Stimulated activated CD4-positive, alpha-beta T cell treated with anti-CD3 and anti-CD28 coated beads, TNF-alpha, amount 100 ng/mL, for 48 hours (primary cell): ENCODE measurements at regions not wholly inside any gene's neighbourhood (a gene's known extent, or its start where the extent isn't known, plus 50 kb on each side); places are given as distances from the start of the nearest gene placed in this dataset.
"Not testable (repeated sequence)": the region's sequence is repeated elsewhere in the genome, so short reads cannot be mapped to it uniquely, and the experiment has no call there.

Experiments
- DNase-seq, 3 donors: peaks; one replicate each; pipeline ENCODE4 v3.0.0-alpha.2; 2020; ENCODE audit warnings: low read depth in 3 of 3

DNA sequence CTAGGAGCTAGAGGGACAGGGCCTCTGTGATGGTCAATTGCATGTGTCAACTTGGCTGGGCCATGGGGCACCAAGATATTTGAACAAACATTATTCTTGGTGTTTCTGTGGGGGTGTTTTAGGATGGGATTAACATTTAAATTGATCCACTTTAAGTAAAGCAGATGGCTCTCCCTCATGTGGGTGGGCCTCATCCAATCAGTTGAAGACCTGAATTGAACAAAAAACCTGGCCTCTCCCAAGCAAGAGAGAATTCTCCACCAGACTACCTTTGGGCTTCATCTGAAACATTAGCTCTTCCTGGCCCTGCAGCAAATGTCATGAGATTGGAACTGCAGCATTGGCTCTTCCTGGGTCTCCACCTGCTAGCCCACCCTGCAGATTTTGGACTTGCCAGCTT is 207.1 kb upstream of the ATP6AP2 start:
- DNase-seq: no peak

DNA sequence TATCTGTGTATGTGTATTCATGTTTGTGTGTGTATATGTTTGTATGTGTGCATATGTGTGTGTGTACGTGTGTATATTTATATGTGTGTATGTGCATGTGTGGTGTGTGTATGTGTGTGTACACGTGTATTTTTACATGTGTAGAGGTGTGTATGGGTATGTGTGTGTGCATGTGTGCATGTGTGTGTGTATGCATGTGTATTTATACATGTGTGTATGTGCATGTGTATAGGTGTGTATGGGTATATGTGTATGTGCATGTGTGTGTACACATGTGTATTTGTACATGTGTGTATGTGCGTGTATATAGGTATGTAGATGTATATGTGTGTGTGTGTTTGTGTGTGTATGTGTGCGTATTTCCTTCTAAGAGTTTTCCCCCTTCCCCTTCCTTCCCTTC is 207.7 kb upstream of the ATP6AP2 start:
- no peak for DNase-seq

DNA sequence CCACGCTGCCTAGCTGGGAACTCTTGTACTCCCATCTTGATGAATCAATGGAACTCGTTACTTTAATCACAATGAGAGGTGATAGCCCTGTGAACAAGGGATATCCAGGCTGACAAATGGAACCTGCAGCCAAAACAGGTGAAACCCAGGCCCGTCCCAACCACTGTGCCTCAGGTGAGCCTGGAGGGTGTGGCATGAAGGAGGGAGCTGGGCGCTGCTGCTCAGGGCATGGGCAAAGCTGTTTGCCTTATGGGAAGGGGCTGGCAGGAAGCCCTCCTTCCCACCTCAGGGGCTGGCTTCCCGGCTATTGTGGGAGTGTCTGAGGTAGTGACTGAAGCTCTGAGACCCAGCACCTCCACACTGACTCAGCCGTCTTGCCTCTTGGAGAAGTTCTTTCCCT is 209.4 kb upstream of the ATP6AP2 start:
- DNase-seq: no peak

DNA sequence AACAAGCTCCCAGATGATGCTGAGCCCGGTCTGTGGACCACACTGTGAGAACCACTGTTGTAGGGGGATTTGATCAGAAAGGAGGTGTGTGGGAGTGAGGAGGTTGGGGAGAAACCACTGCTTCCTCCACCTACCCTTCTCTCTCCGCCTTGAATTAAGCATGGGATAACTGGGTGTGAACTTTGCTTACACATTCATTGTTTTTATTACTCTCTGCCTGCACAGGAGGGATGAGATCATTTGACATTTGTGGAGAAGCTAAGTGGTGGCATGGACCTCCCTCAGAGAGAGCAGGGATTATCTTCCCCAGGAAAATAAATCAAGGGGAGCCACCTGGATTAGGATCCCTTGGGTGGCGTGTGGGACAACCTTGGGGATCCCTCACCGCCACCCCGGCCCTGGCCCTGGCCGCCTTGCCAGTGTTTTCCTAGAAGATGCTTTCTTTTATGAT is 212.1 kb upstream of the ATP6AP2 start:
- DNase-seq: no peak

DNA sequence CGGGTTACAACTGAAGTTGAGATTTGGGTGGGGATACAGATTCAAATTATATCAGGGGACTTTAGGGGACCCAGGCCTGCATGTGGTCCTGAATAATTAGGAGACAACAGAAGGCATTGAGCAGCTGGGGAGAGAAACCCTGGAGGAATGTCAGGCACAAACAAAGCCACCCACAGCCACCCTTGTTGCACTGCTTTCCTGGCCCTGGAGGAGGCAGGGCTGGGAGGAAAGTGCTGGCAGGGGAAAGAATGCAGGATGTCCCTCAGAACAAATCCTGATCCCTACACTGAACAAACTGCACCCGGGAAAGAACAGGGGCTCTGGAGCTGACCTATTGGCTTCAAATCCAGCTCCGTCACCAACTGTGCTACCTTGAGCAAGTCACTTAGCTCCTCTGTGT is 214.1 kb upstream of the ATP6AP2 start:
- DNase-seq: no peak

DNA sequence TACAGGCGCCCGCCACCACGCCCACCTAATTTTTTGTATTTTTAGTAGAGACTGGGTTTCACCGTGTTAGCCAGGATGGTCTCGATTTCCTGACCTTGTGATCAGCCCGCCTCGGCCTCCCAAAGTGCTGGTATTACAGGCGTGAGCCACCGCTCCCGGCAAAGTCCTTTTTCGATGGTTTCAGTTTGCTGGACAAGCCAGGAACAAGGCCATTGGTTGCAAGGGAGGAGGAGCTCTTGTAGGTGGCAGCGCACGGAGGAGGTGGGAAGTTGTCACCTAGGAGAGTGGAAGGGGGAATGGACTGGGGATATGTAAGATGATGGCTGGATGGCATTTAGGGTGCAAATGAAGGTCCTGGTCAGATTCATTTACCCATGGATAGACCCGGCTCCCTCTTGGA is 218.5 kb upstream of the ATP6AP2 start:
- DNase-seq: not testable (repeated sequence)

DNA sequence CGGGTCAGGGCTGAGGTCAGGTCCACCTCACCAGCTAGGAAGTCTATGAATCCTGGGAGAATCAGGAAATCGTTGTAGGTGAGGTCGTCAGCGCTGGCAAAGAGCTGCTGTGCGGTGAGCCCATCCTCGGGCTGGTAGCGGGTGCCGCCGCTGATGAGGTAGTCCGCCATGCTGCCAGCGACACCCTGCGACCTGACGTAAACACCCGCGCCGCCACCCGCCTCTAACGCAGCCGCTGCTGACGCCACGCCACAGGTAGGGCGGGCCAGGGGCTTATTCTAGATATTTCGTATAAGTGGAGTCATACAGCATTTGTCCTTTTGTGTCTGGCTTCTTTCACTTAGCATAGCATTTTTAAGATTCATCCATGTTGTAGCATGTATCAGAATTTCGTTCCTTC is 220.2 kb upstream of the ATP6AP2 start:
- no peak for DNase-seq

DNA sequence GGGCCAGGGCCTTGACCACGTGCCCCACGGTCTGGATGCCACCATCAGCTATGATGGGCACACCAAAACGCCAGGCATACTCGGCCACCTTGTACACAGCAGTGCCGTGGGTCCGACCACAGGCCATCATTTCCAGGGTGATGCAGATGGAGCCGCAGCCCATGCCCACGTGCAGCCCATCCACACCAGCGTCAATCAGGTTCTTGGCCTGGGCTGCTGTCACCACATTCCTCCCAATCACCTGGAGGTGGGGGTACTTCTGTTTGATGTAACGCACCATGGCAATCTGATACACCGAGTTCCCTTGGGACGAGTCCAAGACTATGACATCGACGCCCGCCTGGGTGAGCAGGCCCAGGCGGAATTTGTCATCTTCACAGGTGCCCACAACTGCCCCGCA is 221.2 kb upstream of the ATP6AP2 start:
- no peak for DNase-seq

DNA sequence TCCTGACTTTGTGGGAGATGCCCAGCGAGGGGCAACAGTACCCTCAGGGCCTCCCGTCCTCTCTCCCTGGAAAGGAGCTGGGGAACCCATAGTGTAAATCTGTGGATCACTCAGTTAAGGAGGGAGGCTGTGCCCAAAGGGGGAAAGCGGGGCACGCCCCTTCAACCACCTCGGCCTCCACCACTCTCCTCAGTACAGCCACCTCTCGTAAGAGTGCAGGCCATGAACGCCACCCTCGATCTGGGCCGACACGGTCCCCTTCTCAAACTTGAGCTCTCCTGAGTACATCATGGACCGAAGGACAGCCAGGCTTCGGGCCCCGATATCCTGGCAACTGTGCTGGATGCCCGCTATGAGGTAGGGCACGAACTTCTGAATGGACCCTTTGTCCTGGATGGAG is 221.8 kb upstream of the ATP6AP2 start:
- no peak for DNase-seq

DNA sequence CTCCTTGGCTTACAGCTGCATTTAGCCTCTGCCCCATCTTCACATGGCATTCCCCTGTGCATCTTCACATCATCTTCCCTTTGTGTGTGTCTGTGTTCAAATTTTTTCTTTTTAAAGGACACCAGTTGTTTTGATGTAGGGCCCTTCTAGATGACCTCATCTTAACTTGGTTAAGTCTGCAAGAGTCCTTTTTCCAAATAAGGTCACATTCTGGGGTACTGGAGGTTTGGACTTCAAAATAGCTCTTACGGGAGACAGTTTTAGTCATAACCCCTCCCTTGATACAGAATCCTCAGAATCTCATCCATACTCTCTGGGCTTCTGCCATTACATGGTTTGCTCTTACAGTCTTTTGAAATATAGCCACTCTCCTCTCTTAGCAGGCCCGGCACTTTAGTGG is 231.5 kb upstream of the ATP6AP2 start:
- no peak for DNase-seq

DNA sequence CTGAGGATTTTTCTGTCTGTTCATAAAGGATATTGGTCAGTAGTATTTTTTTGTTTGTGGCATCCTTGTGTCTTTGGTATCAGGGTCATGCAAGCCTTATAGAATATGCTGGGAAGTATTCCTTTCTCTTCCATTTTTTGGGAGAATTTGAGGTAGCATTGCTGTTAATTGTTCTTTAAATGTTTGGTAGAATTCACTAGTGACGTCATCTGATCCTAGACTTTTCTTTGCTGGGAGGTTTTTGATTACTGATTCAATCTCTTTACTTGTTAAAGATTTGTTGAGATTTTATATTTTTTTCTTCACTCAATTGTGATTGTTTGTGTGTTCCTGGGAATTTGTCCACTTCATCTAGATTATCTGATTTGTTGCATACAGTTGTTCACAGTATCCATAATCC is 234.4 kb upstream of the ATP6AP2 start:
- DNase-seq: no peak

DNA sequence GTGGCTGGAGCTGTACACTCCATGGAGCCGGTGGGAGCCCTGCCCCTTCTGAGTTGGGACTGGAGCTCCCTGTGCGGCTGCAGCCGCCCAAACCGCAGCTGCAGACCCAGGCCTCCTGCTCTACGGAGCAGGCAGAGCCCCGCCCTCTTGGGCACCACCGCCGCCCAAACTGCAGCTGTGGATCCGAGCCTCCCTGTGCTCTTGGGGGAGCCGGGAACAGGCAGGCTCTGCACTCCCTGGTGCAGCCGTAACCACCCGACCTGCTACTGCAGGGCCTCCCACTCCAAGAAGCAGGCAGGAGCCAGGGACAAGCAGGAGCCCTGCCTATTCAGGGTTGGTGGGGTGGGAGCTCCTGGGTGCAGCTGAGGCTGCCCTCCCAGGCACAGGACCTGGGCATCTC is 237.5 kb upstream of the ATP6AP2 start:
- DNase-seq: no peak

DNA sequence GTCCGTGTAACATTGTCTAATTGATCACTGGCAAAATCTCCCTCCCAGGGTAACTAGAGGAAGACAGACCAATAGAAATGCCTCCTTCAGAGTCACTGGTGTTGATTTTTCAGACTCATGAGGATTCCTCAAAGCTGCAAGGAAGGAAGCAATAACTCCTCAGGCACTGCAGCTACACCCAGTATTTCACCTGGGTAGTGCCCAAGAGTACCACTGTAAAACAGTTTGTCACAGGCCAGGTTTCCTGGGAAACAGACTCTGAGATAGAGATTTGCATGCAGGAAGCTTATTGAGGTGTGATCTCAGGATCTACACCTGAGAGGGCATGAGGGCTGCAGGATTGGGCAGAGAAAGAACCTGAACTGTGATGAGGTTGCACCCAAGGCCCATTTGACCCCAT is 240.7 kb upstream of the ATP6AP2 start:
- DNase-seq: no peak

DNA sequence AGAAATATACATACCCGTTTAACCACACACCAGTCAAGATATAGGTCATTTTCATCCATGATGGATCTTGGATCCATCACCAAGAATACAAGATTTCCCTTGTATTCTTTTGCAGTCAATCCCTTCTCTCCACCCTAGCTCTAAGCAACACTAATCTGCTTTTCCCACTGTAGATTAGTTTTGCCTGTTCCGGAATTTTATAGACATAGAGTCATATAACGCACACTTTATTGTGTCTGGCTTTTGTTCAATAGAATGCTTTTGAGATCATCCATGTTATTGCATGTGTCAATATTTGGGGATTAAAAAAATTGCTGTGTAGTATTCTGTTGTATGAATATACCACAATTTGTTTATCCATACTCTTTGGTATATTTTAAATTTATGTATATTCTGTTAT is 235.6 kb upstream of the BCOR start:
- no peak for DNase-seq

DNA sequence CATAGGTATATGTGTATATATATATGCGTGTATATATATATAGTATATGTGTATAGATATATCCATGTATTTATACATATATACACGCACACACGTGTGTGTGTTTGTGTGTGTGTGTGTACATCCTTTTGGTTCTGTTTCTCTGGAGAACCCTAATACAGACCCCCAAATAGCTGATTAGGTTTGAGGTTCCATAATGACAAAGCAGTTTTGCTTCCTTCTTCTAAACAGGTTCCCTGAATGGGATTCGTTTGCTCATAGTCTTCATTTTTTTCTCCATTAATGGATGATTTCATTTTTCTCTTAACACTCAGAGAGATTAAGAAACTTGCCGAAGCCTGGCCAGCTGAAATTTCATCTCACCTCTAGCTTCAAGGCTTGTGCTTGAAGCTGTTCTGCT is 234.0 kb upstream of the BCOR start:
- no peak for DNase-seq

DNA sequence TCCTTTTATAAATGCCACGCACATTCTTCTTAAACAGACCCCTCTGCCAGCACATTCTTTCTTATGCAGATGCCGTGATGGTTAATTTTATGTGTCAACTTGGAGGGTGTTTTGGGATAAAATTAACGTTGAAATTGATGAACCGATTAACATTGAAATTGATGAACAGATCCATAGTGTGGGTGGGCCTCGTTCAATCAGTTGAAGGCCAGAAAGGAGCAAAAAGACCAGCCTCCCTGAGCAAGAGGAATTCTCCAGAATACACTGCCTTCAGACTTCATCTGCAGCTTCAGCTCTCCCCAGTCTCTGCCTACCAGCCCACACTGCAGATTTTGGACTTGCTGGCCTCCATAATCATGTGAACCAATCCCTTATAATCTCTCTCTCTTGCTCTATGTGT is 233.6 kb upstream of the BCOR start:
- DNase-seq: no peak

DNA sequence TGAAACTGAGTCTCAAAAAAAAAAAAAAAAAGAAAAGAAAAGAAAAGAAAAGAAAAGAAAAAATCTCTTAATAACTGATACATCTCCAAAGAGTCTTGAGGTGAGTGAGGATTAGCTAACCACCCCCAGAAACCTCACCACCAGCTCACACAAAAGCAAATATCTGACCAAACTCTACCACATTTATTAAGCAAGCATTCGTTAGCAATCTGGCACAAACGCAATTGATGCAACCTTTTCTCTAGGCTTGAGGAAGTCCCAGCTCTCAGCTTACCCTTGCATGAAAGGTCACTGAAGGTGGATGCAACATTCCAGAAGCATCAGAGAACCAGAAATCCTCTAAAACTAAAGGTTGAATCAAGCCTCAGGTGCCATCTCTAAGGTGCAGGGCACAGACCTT is 231.9 kb upstream of the BCOR start:
- DNase-seq: no peak

DNA sequence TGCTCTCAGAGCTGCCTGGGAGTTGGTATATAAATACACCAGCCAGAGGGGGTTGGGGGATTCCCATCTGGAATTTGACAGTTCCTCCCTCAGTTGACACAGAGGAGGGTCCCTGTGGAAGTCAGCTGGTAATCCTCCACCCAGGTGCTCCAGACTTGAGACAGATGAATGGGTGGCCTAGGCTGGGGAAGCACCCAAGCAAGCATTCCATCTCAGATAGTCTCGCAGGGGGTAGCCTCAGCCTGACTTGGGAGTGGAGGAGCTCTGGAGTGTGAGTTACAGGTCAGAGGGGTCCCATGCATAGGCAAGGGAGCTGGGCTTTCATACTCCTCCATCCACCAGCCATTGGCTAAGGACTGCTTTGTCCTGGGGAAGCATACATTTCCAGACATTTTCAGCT is 229.3 kb upstream of the BCOR start:
- no peak for DNase-seq

DNA sequence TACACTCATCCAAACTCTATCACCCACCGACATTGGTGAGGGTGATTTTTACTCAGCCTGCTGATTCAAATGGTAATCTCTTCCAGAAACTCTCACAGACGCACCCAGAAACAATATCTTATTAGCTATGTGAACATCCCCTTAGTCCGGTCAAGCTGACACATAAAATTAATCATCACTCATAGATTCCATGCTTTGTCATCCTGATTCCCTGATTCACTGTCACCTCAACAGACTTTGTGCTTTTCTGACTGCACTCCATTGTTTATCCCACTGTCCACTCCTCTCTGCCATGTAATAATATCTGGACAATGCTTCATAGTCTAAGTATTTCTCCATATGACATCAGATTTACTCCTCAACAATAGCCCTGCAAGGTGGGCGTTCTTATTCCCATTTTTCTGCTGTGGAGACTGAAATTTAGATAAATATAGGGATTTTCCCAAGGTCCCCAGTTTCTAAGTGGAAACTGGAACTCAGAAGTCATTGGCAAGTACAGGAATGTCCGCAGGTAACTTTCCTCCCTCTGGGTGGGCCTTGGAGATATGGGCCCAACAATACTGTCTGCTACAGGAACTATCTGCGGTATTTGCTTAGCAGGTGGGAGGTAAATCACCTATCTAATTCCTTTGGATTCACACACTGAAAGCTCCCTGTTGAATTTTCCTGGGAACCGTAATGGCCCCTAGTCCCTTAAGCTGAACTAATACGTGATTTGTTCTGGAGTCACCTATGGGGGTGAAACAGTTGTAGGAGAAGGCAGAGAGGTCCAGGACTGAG is 228.6 kb upstream of the BCOR start:
- DNase-seq: no peak

DNA sequence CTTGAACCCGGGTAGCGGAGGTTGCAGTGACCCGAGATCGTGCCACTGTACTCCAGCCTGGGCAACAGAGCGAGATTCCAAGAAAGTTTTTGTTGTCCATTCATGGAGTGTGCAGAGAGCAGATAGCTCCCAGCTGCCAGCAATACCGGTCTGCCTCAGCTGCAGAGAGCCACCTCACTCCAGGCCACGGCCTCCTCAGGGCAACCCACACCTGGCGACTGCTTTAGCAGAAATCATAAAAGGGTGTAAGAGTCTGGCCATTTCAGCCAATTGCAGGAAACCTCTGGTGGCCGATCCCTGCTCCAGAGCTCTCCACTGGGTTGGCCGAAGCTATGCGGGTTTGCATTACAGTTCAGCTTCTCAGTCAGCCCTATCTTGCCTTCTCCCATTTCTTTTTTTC is 227.4 kb upstream of the BCOR start:
- no peak for DNase-seq

DNA sequence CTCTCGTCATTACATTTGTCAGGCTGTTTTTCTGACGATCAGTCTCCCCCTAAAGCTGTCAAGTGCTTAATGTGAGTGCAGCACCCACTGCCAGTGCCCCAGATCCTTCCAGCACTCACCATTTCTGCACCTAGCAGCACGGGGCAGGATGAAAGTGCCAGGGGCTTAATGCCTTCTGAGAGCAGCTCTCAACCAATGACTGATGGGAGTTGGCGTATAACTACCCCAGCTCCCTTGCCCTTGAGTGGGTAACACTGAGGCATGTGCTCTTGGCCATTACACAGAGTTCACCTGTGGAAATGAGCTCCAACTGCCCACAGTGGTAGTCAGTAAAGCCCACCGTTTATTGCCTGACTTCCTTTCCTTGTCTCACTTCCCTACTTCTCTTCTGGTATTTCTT is 226.2 kb upstream of the BCOR start:
- DNase-seq: no peak

DNA sequence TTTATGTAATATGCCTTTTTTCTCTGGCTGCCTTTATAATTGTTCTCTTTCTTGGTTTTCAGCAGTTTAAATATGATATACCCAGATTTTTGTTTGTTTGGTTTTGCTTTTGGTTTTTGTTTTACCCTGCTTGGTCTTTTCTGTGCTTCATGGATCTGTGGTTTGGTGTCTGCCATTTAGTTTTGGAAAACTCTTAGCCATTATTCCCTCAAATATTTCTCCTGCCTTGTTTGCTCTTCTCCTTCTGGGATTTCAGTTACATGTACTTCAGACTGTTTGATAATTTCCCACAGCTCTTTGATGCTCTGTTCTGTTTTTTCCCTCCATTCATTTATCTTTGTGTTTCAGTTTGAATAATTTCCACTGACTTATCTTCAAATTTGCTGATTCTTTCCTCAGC is 223.1 kb upstream of the BCOR start:
- DNase-seq: no peak

DNA sequence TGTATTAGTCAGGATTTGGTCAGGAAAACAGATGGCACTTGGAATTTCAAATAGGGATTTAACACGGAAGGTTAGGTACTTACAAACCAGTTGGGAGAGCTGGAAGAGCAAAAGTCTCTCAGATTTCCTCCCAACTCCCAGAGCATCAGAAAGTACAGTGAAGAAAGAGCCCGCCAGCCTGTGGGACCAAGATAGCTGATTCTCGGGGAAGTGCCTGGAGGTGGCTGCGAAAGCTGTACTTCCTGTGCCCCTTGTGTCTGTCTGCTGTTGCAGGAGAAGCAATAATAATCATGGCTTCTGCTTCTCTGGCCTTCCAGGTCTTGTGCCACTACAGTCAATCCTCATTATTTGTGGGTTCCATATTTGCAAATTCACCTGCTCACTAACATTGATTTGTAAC is 221.0 kb upstream of the BCOR start:
- no peak for DNase-seq

DNA sequence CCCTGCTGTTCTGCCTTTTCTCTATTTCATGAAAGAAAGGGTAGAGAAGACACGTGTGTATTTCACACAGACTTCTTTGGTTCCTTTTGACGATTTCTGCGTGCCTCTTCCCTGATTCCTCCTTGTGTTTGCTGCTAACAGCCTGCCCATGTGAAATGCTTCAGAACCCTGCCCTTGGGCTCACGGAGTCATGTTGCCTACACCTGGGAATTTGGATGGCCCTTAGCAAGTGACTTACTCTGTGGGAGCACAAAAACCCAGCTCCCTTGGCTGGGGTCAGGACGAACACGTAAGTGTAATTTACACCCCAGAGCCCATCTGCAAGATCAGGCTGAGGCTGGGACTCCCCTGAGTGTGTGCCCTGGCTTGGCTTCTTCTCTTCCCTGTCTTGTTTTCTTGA is 220.3 kb upstream of the BCOR start:
- DNase-seq: no peak
